ENCODE measurements at regions not wholly inside any gene's neighbourhood (a gene's known extent, or its start where the extent isn't known, plus 50 kb on each side); places are given as distances from the start of the nearest gene placed in this dataset. TPM values are rescaled to one million over a fixed set of nuclear protein-coding genes. Genes with fewer than 3 reads are reported as not detected.
"Not testable (repeated sequence)": the region's sequence is repeated elsewhere in the genome, so short reads cannot be mapped to it uniquely, and the experiment has no call there.

DNA sequence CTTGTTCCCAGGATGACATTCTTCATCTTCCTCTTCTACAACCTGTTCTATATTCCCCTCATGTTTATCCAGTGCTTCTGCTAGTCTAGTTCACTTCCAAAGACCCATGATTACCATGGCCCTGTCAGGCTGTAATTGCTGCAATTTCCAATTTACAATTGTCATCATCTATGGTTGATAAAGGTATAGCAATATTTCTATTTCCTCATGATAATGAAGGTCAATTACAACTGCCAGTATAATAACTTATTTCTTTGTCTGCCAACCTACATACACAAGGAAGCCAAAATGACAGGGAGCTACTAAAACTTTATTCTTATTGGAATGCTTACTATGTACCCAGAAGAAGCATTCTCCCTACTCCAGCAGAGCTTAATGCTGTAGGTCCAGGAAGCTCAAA lies 410.3 kb downstream of the OR4F29 start:
- not testable (repeated sequence) for H3K9me3 ChIP-seq (ENCODE audit: control insufficient read depth in 3 of 3, low read length in 3 of 3); H3K36me3 ChIP-seq (ENCODE audit: control insufficient read depth in 3 of 3, insufficient read depth in 3 of 3, low read length in 3 of 3); H3K4me3 ChIP-seq (ENCODE audit: low read length in 3 of 3); H3K27me3 ChIP-seq (ENCODE audit: control insufficient read depth in 3 of 3, insufficient read depth in 3 of 3, low read length in 3 of 3); H3K9ac ChIP-seq (ENCODE audit: low read depth in 1 of 3, low read length in 3 of 3); H3K27ac ChIP-seq (ENCODE audit: low read depth, low read length); H3K4me1 ChIP-seq (ENCODE audit: control insufficient read depth in 3 of 3, insufficient read depth in 3 of 3, low read length in 3 of 3)

DNA sequence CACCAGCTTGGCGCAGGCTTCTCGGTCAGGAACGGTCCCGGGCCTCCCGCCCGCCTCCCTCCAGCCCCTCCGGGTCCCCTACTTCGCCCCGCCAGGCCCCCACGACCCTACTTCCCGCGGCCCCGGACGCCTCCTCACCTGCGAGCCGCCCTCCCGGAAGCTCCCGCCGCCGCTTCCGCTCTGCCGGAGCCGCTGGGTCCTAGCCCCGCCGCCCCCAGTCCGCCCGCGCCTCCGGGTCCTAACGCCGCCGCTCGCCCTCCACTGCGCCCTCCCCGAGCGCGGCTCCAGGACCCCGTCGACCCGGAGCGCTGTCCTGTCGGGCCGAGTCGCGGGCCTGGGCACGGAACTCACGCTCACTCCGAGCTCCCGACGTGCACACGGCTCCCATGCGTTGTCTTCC lies 422.3 kb downstream of the OR4F29 start:
- H3K36me3 ChIP-seq (ENCODE audit: control insufficient read depth in 3 of 3, insufficient read depth in 3 of 3, low read length in 3 of 3); H3K27me3 ChIP-seq (ENCODE audit: control insufficient read depth in 3 of 3, insufficient read depth in 3 of 3, low read length in 3 of 3); H3K4me3 ChIP-seq (ENCODE audit: low read length in 3 of 3); H3K27ac ChIP-seq (ENCODE audit: low read depth, low read length); H3K4me1 ChIP-seq (ENCODE audit: control insufficient read depth in 3 of 3, insufficient read depth in 3 of 3, low read length in 3 of 3); H3K9ac ChIP-seq (ENCODE audit: low read depth in 1 of 3, low read length in 3 of 3); H3K9me3 ChIP-seq (ENCODE audit: control insufficient read depth in 3 of 3, low read length in 3 of 3): not testable (repeated sequence)

DNA sequence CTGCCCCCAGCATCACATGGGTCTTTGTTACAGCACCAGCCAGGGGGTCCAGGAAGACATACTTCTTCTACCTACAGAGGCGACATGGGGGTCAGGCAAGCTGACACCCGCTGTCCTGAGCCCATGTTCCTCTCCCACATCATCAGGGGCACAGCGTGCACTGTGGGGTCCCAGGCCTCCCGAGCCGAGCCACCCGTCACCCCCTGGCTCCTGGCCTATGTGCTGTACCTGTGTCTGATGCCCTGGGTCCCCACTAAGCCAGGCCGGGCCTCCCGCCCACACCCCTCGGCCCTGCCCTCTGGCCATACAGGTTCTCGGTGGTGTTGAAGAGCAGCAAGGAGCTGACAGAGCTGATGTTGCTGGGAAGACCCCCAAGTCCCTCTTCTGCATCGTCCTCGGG lies 434.2 kb downstream of the OR4F29 start:
- H3K9ac ChIP-seq (ENCODE audit: low read depth in 1 of 3, low read length in 3 of 3); H3K27ac ChIP-seq (ENCODE audit: low read depth, low read length); H3K4me1 ChIP-seq (ENCODE audit: control insufficient read depth in 3 of 3, insufficient read depth in 3 of 3, low read length in 3 of 3); H3K36me3 ChIP-seq (ENCODE audit: control insufficient read depth in 3 of 3, insufficient read depth in 3 of 3, low read length in 3 of 3); H3K4me3 ChIP-seq (ENCODE audit: low read length in 3 of 3); H3K27me3 ChIP-seq (ENCODE audit: control insufficient read depth in 3 of 3, insufficient read depth in 3 of 3, low read length in 3 of 3); H3K9me3 ChIP-seq (ENCODE audit: control insufficient read depth in 3 of 3, low read length in 3 of 3): not testable (repeated sequence)

DNA sequence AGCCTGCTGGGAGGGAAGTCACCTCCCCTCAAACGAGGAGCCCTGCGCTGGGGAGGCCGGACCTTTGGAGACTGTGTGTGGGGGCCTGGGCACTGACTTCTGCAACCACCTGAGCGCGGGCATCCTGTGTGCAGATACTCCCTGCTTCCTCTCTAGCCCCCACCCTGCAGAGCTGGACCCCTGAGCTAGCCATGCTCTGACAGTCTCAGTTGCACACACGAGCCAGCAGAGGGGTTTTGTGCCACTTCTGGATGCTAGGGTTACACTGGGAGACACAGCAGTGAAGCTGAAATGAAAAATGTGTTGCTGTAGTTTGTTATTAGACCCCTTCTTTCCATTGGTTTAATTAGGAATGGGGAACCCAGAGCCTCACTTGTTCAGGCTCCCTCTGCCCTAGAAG lies 435.5 kb downstream of the OR4F29 start:
- H3K4me1 ChIP-seq (ENCODE audit: control insufficient read depth in 3 of 3, insufficient read depth in 3 of 3, low read length in 3 of 3); H3K36me3 ChIP-seq (ENCODE audit: control insufficient read depth in 3 of 3, insufficient read depth in 3 of 3, low read length in 3 of 3); H3K27ac ChIP-seq (ENCODE audit: low read depth, low read length); H3K9me3 ChIP-seq (ENCODE audit: control insufficient read depth in 3 of 3, low read length in 3 of 3); H3K27me3 ChIP-seq (ENCODE audit: control insufficient read depth in 3 of 3, insufficient read depth in 3 of 3, low read length in 3 of 3); H3K4me3 ChIP-seq (ENCODE audit: low read length in 3 of 3); H3K9ac ChIP-seq (ENCODE audit: low read depth in 1 of 3, low read length in 3 of 3): not testable (repeated sequence)

DNA sequence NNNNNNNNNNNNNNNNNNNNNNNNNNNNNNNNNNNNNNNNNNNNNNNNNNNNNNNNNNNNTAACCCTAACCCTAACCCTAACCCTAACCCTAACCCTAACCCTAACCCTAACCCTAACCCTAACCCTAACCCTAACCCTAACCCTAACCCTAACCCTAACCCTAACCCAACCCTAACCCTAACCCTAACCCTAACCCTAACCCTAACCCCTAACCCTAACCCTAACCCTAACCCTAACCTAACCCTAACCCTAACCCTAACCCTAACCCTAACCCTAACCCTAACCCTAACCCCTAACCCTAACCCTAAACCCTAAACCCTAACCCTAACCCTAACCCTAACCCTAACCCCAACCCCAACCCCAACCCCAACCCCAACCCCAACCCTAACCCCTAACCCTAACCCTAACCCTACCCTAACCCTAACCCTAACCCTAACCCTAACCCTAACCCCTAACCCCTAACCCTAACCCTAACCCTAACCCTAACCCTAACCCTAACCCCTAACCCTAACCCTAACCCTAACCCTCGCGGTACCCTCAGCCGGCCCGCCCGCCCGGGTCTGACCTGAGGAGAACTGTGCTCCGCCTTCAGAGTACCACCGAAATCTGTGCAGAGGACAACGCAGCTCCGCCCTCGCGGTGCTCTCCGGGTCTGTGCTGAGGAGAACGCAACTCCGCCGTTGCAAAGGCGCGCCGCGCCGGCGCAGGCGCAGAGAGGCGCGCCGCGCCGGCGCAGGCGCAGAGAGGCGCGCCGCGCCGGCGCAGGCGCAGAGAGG lies 441.3 kb downstream of the OR4F29 start:
- not testable (repeated sequence) for H3K9me3 ChIP-seq (ENCODE audit: control insufficient read depth in 3 of 3, low read length in 3 of 3); H3K4me1 ChIP-seq (ENCODE audit: control insufficient read depth in 3 of 3, insufficient read depth in 3 of 3, low read length in 3 of 3); H3K27me3 ChIP-seq (ENCODE audit: control insufficient read depth in 3 of 3, insufficient read depth in 3 of 3, low read length in 3 of 3); H3K27ac ChIP-seq (ENCODE audit: low read depth, low read length); H3K36me3 ChIP-seq (ENCODE audit: control insufficient read depth in 3 of 3, insufficient read depth in 3 of 3, low read length in 3 of 3); H3K9ac ChIP-seq (ENCODE audit: low read depth in 1 of 3, low read length in 3 of 3); H3K4me3 ChIP-seq (ENCODE audit: low read length in 3 of 3)

Small RNA genes in the stretch of these regions (small RNA-seq; reads per million reads assigned to genes)
- gene AL627309.7 (not detected), gene MIR6859-1 (not detected), gene MIR6859-2 (not detected), gene RNU6-1100P (not detected)

Measured in skeletal muscle tissue (tissue), 4 donors.